ENCODE measurements at regions not wholly inside any gene's neighbourhood (a gene's known extent, or its start where the extent isn't known, plus 50 kb on each side); places are given as distances from the start of the nearest gene placed in this dataset.

- Histone ChIP-seq H2AFZ (ENCODE audit: low read length) (no peak overlapping the region), H2BK5ac (ENCODE audit: insufficient read length, low read length) (no peak overlapping the region), H2BK120ac (ENCODE audit: low read depth, low read length, poor library complexity, severe bottlenecking) (no peak overlapping the region), H2BK15ac (ENCODE audit: low read depth, low read length) (no peak overlapping the region), H4K91ac (ENCODE audit: insufficient read length, low read depth, low read length) (no peak overlapping the region), H3K14ac (ENCODE audit: insufficient read depth, low read length) (no peak overlapping the region), H2BK12ac (ENCODE audit: insufficient read length, low read depth, low read length) (no peak overlapping the region), H3K4ac (ENCODE audit: low read depth, low read length) (no peak overlapping the region), H3T11ph (ENCODE audit: low read length) (no peak overlapping the region), H4K8ac (replicated peaks; ENCODE audit: insufficient read length, low read depth, low read length) (no peak overlapping the region), H3K18ac (ENCODE audit: insufficient read length, low read depth, low read length) (no peak overlapping the region), H3K27me3 (ENCODE audit: insufficient read depth, low read length) (no peaks in the 10 kb centered on the region), H3K9ac (ENCODE audit: extremely low read depth, insufficient read length, low read length) (no peak overlapping the region), H3K4me1 (ENCODE audit: insufficient read depth, low read length) (no peaks in the 10 kb centered on the region), H3K27ac (ENCODE audit: insufficient read length, low read depth, low read length) (no peak overlapping the region), H2AK5ac (ENCODE audit: insufficient read length, low read length) (no peak overlapping the region), H3K23me2 (ENCODE audit: insufficient read length, low read depth, low read length, poor library complexity, severe bottlenecking) (no peaks in the 10 kb centered on the region), H3K79me2 (ENCODE audit: insufficient read depth, low read length) (no peaks in the 10 kb centered on the region), H3K56ac (ENCODE audit: insufficient read length, low read depth, low read length) (no peak overlapping the region), H3K23ac (ENCODE audit: insufficient read length, low read depth, low read length) (no peak overlapping the region), H3K4me2 (ENCODE audit: insufficient read depth, insufficient read length, low read length) (no peak overlapping the region), H3K9me3 (ENCODE audit: control insufficient read depth, low read depth, low read length) (no peaks in the 10 kb centered on the region), H4K5ac (ENCODE audit: insufficient read length, low read depth, low read length) (no peak overlapping the region), H3K79me1 (ENCODE audit: insufficient read depth, low read depth, low read length, poor library complexity, severe bottlenecking) (no peaks in the 10 kb centered on the region), H4K20me1 (ENCODE audit: control insufficient read depth, insufficient read depth, insufficient read length) (no peaks in the 10 kb centered on the region), H2BK20ac (ENCODE audit: low read depth, low read length, poor library complexity, severe bottlenecking) (no peak overlapping the region)
- Mint-ChIP-seq H3K36me3 (ENCODE audit: insufficient read depth in 1 of 3, low read depth in 3 of 3) (peaks cover 0 to 6% (median 1%) of the 10 kb centered on the region in 3 experiments; a peak in 1 of 7 replicates), H3K9me3 (peaks cover 2 to 3% of the 10 kb centered on the region in 2 experiments; a peak in 3 of 5 replicates), H3K27ac (no peak overlapping the region), H3K4me1 (no peaks in the 10 kb centered on the region), H3K27me3 (ENCODE audit: low read depth) (no peaks in the 10 kb centered on the region), H3K4me3 (no peak overlapping the region)
- TF ChIP-seq CTCF (conservative IDR thresholded peaks at IDR 0.05): no peak; the same call in 2 of the 3 replicates
- no peak for DNase-seq
- WGBS (ENCODE audit: extremely low coverage, insufficient read length, low lambda C conversion rate): no CpG with 5 or more reads among the region's 6 CpGs
Observed at GRCh38 chr6:137665342-137665934, 171.2 kb upstream of the OLIG3 start.

Data from H9 (cell line).